K562 (cell line): ENCODE measurements at regions not wholly inside any gene's neighbourhood (a gene's known extent, or its start where the extent isn't known, plus 50 kb on each side); places are given as distances from the start of the nearest gene placed in this dataset.

ENCODE experiments used
- ARNT ChIP-seq, 2 experiments: fragments of 450-650 bp; IDR thresholded peaks; 2 replicates each; pipeline ENCODE4 v1.6.1; 2016; ENCODE audit warnings: mild to moderate bottlenecking in 1 of 2
- BRF1 ChIP-seq: IDR thresholded peaks from 3 replicates; pipeline ENCODE4 v1.6.1; 2011; ENCODE audit warnings: borderline replicate concordance, mild to moderate bottlenecking; ENCODE audit not compliant: insufficient read length; ENCODE audit errors: extremely low read depth
- CREBBP ChIP-seq: IDR thresholded peaks from one replicate; pipeline ENCODE4 v1.6.1; 2012; ENCODE audit warnings: low read depth, mild to moderate bottlenecking, control low read depth, inconsistent platforms, low read length
- KLF13 ChIP-seq: fragments of 450-650 bp; IDR thresholded peaks from 2 replicates; pipeline ENCODE4 v1.6.1; 2016; ENCODE audit warnings: missing genetic modification characterization, low read depth, mild to moderate bottlenecking, missing compliant biosample characterization, moderate library complexity, borderline replicate concordance
- RAD21 ChIP-seq, 2 experiments: fragments of 250-450 bp in 1 of 2; fragments of 450-650 bp in 1 of 2; sonication (Bioruptor Pico) in 1 of 2; formaldehyde crosslinking in 1 of 2; IDR thresholded peaks in 1 of 2; conservative IDR thresholded peaks in 1 of 2; 2 replicates each; pipeline versions ENCODE4 v1.4.0 to v1.8.0; 2020 to 2022; ENCODE audit warnings: mild to moderate bottlenecking in 2 of 2, moderate library complexity in 1 of 2
- RUNX1 ChIP-seq: sonication (generic); IDR thresholded peaks from 2 replicates; pipeline ENCODE4 v1.6.1; 2016; ENCODE audit warnings: antibody characterized with exemption, low read depth
- ZNF644 ChIP-seq: fragments of 200-800 bp; sonication (Bioruptor generic); IDR thresholded peaks from 2 replicates; pipeline ENCODE4 v1.6.1; 2016; ENCODE audit warnings: low read depth, missing genetic modification characterization, missing compliant biosample characterization
- TF ChIP-seq, protein P1 (sequence below), 3 experiments: IDR thresholded peaks in 2 of 3; conservative IDR thresholded peaks in 1 of 3; 2 replicates each; pipeline ENCODE4 v1.5.1; 2011 to 2012; ENCODE audit warnings: low read length in 3 of 3, mild to moderate bottlenecking in 3 of 3, control low read depth in 2 of 3, improper control_type of control experiment in 1 of 3, inconsistent platforms in 1 of 3, low read depth in 1 of 3, mixed read lengths in 1 of 3, moderate library complexity in 1 of 3; ENCODE audit not compliant: insufficient read depth in 2 of 3
- TF ChIP-seq, protein P2 (sequence below): fragments of 450-650 bp; IDR thresholded peaks from 2 replicates; pipeline ENCODE4 v1.6.1; 2016; ENCODE audit warnings: antibody characterized with exemption
- TF ChIP-seq, protein P3 (sequence below): fragments of 450-650 bp; formaldehyde crosslinking; IDR thresholded peaks from 2 replicates; pipeline ENCODE4 v1.4.0; 2022; ENCODE audit warnings: missing genetic modification characterization

DNA sequence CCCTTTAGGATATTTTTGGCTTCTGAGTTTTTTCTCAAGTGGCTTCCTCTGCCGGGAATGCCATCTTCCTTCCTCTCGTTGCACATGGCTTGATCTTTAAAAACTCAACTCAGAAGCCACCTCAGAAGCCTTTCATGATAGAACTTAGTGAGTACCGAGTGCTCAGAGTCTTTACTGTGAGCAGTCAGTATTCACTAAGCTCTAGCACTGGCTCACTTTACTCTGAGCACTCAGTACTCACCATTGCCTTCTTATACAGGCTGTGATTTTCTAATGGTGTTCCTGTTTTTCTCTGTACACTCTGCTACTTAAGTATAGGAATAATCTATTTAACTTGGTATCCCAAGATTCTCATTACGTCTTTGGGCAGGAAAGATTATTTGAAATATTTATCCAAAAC, 116.2 kb downstream of the PFDN4 start:
- TF ChIP-seq, protein P1, sequence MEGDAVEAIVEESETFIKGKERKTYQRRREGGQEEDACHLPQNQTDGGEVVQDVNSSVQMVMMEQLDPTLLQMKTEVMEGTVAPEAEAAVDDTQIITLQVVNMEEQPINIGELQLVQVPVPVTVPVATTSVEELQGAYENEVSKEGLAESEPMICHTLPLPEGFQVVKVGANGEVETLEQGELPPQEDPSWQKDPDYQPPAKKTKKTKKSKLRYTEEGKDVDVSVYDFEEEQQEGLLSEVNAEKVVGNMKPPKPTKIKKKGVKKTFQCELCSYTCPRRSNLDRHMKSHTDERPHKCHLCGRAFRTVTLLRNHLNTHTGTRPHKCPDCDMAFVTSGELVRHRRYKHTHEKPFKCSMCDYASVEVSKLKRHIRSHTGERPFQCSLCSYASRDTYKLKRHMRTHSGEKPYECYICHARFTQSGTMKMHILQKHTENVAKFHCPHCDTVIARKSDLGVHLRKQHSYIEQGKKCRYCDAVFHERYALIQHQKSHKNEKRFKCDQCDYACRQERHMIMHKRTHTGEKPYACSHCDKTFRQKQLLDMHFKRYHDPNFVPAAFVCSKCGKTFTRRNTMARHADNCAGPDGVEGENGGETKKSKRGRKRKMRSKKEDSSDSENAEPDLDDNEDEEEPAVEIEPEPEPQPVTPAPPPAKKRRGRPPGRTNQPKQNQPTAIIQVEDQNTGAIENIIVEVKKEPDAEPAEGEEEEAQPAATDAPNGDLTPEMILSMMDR (IDR thresholded peaks at IDR 0.05 in 2 of 3, conservative IDR thresholded peaks at IDR 0.05 in 1 of 3; ENCODE audit: insufficient read depth in 2 of 3, low read depth in 1 of 3, low read length in 3 of 3), result no peak
- TF ChIP-seq RUNX1 (no peak), ARNT (IDR thresholded peaks at IDR 0.05) (no peak), CREBBP (no peak), BRF1 (no peak), ZNF644 (tag) (no peak), KLF13 (tag) (no peak), RAD21 (CRISPR knock-in tag; conservative IDR thresholded peaks at IDR 0.05 in 1 of 2, IDR thresholded peaks at IDR 0.05 in 1 of 2) (no peak)
- TF ChIP-seq, protein P2, sequence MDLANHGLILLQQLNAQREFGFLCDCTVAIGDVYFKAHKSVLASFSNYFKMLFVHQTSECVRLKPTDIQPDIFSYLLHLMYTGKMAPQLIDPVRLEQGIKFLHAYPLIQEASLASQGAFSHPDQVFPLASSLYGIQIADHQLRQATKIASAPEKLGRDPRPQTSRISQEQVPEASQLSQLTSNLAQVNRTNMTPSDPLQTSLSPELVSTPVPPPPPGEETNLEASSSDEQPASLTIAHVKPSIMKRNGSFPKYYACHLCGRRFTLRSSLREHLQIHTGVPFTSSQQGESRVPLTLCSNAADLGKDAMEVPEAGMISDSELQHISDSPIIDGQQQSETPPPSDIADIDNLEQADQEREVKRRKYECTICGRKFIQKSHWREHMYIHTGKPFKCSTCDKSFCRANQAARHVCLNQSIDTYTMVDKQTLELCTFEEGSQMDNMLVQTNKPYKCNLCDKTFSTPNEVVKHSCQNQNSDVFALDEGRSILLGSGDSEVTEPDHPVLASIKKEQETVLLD, result no peak
- TF ChIP-seq, protein P3, sequence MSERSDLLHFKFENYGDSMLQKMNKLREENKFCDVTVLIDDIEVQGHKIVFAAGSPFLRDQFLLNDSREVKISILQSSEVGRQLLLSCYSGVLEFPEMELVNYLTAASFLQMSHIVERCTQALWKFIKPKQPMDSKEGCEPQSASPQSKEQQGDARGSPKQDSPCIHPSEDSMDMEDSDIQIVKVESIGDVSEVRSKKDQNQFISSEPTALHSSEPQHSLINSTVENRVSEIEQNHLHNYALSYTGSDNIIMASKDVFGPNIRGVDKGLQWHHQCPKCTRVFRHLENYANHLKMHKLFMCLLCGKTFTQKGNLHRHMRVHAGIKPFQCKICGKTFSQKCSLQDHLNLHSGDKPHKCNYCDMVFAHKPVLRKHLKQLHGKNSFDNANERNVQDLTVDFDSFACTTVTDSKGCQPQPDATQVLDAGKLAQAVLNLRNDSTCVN (CRISPR knock-in tag), result no peak
